GM12878 (cell line): ENCODE measurements at regions not wholly inside any gene's neighbourhood (a gene's known extent, or its start where the extent isn't known, plus 50 kb on each side); places are given as distances from the start of the nearest gene placed in this dataset.

Experiments used
- ETV6 ChIP-seq, 2 experiments: fragments of 450-650 bp in 1 of 2; IDR thresholded peaks in 1 of 2; conservative IDR thresholded peaks in 1 of 2; 2 replicates each; pipeline ENCODE4 v1.6.1; 2014; ENCODE audit warnings: antibody characterized with exemption in 1 of 2, borderline replicate concordance in 1 of 2, low read depth in 1 of 2, mild to moderate bottlenecking in 1 of 2, moderate library complexity in 1 of 2
- MYC ChIP-seq: IDR thresholded peaks from 2 replicates; pipeline ENCODE4 v1.6.1; 2011; ENCODE audit warnings: mild to moderate bottlenecking, low read length, moderate library complexity, inconsistent platforms; ENCODE audit not compliant: insufficient read depth, insufficient replicate concordance, insufficient read length, severe bottlenecking
- NBN ChIP-seq: fragments of 450-650 bp; IDR thresholded peaks from 2 replicates; pipeline ENCODE4 v1.6.1; 2016
- PAX5 ChIP-seq: IDR thresholded peaks from 2 replicates; pipeline ENCODE4 v1.6.1; 2011; ENCODE audit warnings: low read depth, low read length, borderline replicate concordance
- POLR2AphosphoS5 ChIP-seq: IDR thresholded peaks from 2 replicates; pipeline ENCODE4 v1.6.1; 2011; ENCODE audit warnings: mild to moderate bottlenecking, low read length, inconsistent platforms
- TAF1 ChIP-seq: IDR thresholded peaks from 2 replicates; pipeline ENCODE4 v1.6.1; 2011; ENCODE audit warnings: mild to moderate bottlenecking, low read depth, low read length, borderline replicate concordance
- TF ChIP-seq, protein P1 (sequence below): IDR thresholded peaks from 2 replicates; pipeline ENCODE4 v1.6.1; 2012; ENCODE audit warnings: low read depth, low read length, improper control_type of control experiment
- TF ChIP-seq, protein P2 (sequence below), 3 experiments: IDR thresholded peaks in 2 of 3; conservative IDR thresholded peaks in 1 of 3; 2 replicates each; pipeline ENCODE4 v1.5.1; 2011; ENCODE audit warnings: low read depth in 3 of 3, low read length in 3 of 3, mild to moderate bottlenecking in 3 of 3, control low read depth in 2 of 3, moderate library complexity in 2 of 3, inconsistent platforms in 1 of 3, mixed read lengths in 1 of 3; ENCODE audit not compliant: control insufficient read depth in 2 of 3, insufficient read depth in 1 of 3; ENCODE audit errors: extremely low read depth in 1 of 3

DNA sequence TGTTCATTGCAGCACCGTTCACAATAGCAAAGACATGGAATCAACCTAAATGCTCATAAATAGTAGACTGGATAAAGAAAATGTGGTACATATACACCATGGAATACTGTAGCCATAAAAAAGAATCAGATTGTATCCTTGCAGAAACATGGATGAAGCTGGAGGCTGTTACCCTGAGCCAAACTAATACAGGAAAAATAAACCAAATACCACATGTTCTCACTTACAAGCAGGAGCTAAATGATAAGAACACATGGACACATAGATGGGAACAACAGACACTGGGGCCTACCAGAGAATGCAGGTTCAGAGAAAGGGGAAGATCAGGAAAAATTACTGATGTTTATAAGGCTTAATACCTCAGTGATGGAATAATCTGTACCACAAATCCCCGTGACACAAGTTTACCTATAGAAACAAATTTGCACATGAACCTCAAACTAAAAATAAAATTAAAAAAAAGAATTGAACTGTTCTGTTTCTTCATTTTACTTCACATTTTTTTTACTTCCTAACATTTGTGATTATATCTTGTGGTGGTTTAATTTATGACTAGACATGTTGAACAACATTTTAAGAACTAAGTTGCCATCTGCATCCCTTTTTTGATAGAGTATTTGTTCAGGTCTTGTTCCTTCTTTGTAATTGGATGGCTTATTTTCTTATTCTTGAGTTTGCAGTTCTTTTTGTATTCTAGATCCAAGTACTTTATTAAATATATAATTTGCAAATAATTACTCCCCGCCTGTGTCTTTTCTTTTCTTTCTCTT, 835.2 kb downstream of the FSCB start:
- TF ChIP-seq MYC (no peak), NBN (no peak), POLR2AphosphoS5 (no peak), TAF1 (no peak), ETV6 (conservative IDR thresholded peaks at IDR 0.05 in 1 of 2, IDR thresholded peaks at IDR 0.05 in 1 of 2; ENCODE audit: borderline replicate concordance in 1 of 2, low read depth in 1 of 2) (no peak), PAX5 (no peak)
- TF ChIP-seq, protein P1, sequence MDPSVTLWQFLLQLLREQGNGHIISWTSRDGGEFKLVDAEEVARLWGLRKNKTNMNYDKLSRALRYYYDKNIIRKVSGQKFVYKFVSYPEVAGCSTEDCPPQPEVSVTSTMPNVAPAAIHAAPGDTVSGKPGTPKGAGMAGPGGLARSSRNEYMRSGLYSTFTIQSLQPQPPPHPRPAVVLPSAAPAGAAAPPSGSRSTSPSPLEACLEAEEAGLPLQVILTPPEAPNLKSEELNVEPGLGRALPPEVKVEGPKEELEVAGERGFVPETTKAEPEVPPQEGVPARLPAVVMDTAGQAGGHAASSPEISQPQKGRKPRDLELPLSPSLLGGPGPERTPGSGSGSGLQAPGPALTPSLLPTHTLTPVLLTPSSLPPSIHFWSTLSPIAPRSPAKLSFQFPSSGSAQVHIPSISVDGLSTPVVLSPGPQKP = no peak
- TF ChIP-seq, protein P2, sequence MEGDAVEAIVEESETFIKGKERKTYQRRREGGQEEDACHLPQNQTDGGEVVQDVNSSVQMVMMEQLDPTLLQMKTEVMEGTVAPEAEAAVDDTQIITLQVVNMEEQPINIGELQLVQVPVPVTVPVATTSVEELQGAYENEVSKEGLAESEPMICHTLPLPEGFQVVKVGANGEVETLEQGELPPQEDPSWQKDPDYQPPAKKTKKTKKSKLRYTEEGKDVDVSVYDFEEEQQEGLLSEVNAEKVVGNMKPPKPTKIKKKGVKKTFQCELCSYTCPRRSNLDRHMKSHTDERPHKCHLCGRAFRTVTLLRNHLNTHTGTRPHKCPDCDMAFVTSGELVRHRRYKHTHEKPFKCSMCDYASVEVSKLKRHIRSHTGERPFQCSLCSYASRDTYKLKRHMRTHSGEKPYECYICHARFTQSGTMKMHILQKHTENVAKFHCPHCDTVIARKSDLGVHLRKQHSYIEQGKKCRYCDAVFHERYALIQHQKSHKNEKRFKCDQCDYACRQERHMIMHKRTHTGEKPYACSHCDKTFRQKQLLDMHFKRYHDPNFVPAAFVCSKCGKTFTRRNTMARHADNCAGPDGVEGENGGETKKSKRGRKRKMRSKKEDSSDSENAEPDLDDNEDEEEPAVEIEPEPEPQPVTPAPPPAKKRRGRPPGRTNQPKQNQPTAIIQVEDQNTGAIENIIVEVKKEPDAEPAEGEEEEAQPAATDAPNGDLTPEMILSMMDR (IDR thresholded peaks at IDR 0.05 in 2 of 3, conservative IDR thresholded peaks at IDR 0.05 in 1 of 3; ENCODE audit: control insufficient read depth in 2 of 3, extremely low read depth in 1 of 3, insufficient read depth in 1 of 3, low read depth in 3 of 3, low read length in 3 of 3) = no peak
